Spleen (tissue), 11 donors: ENCODE measurements at regions not wholly inside any gene's neighbourhood (a gene's known extent, or its start where the extent isn't known, plus 50 kb on each side); places are given as distances from the start of the nearest gene placed in this dataset.

Experiments used
- DNase-seq: peaks from one replicate; pipeline ENCODE4 v3.0.0-alpha.2; 2020
- H3K27ac ChIP-seq, 8 donors: fragments of 200-600 bp; sonication (generic) in 7 of 8; 1 replicate in 4 of 8; 2 replicates in 4 of 8; pipeline versions ENCODE4 v1.5.0 to v1.8.0; 2016 to 2021; ENCODE audit warnings: inconsistent platforms in 4 of 8, mild to moderate bottlenecking in 4 of 8, moderate library complexity in 1 of 8
- H3K27me3 ChIP-seq, 7 donors: fragments of 200-600 bp; sonication (generic) in 6 of 7; replicated peaks in 1 of 7; 1 replicate in 4 of 7; 2 replicates in 3 of 7; pipeline versions ENCODE4 v1.5.0 to v1.8.0; 2016 to 2021; ENCODE audit warnings: inconsistent platforms in 3 of 7, mild to moderate bottlenecking in 1 of 7
- H3K36me3 ChIP-seq, 6 donors: fragments of 200-600 bp; sonication (generic) in 5 of 6; 1 replicate in 4 of 6; 2 replicates in 2 of 6; pipeline versions ENCODE4 v1.5.0 to v1.8.0; 2016 to 2021; ENCODE audit warnings: inconsistent platforms in 2 of 6
- H3K4me1 ChIP-seq, 6 donors: fragments of 200-600 bp; sonication (generic) in 5 of 6; 1 replicate in 3 of 6; 2 replicates in 3 of 6; pipeline versions ENCODE4 v1.5.0 to v1.8.0; 2016 to 2021; ENCODE audit warnings: inconsistent platforms in 3 of 6
- H3K4me3 ChIP-seq, 8 donors: fragments of 200-600 bp; sonication (generic) in 7 of 8; 1 replicate in 4 of 8; 2 replicates in 4 of 8; pipeline versions ENCODE4 v1.5.0 to v1.8.0; 2016 to 2021; ENCODE audit warnings: inconsistent platforms in 4 of 8, mild to moderate bottlenecking in 4 of 8, moderate library complexity in 2 of 8
- H3K9me3 ChIP-seq, 8 donors: fragments of 200-600 bp; sonication (generic) in 7 of 8; 1 replicate in 4 of 8; 2 replicates in 4 of 8; pipeline versions ENCODE4 v1.5.0 to v1.8.0; 2016 to 2021; ENCODE audit warnings: inconsistent platforms in 4 of 8
- POLR2A ChIP-seq, 3 donors: fragments of 450-650 bp; IDR thresholded peaks; one replicate each; pipeline ENCODE4 v1.5.1; 2017; ENCODE audit warnings: antibody characterized with exemption in 3 of 3, mild to moderate bottlenecking in 1 of 3
- POLR2AphosphoS5 ChIP-seq, 3 donors: sonication (generic); formaldehyde crosslinking; IDR thresholded peaks; one replicate each; pipeline ENCODE4 v1.5.1; 2017; ENCODE audit warnings: antibody characterized with exemption in 3 of 3
- WGBS, 5 donors: extraction: QIAGEN DNeasy Blood & Tissue Kit in 3 of 5; methylation state at CpG; one replicate each; pipeline versions ENCODE4 v1.1.5 to v1.1.7; 2013 to 2018; 5-methylcytosine and 5-hydroxymethylcytosine counted together
- intact Hi-C: fragments of 100-400 bp; cut with DNase I; formaldehyde crosslinking; loops from one replicate; pipeline ENCODE4 v1.15.0; 2023; ENCODE audit warnings: low total_unique reads
- TF ChIP-seq, protein P1 (sequence below), 11 experiments: fragments of 200-600 bp in 7 of 11; fragments of 450-650 bp in 4 of 11; sonication (generic) in 4 of 11; IDR thresholded peaks in 8 of 11; conservative IDR thresholded peaks in 3 of 11; 1 replicate in 7 of 11; 2 replicates in 4 of 11; pipeline versions ENCODE4 v1.4.0 to v1.8.0; 2016 to 2021; ENCODE audit warnings: antibody characterized with exemption in 11 of 11, inconsistent platforms in 4 of 11, mild to moderate bottlenecking in 1 of 11
- donor health status: healthy with polysubstance abuse.
- donor health status: DM: no; HTN: no; CAD: no; lungs with moderate emphysema.
- donor health status: DM: no; HTN: no; CAD: no.
- donor health status: Bipolar disorder and iron deficiency.
- donor health status: healthy.
- donor health status: DM: no; HTN: no; CAD: no.
- donor health status: DM: yes; HTN: yes; CAD: no.

- H3K4me3 ChIP-seq = no peak overlapping the region
- no peaks in the 10 kb centered on the region for H3K36me3 ChIP-seq
- DNase-seq = no peak
- intact Hi-C loops = no loop called here
- H3K9me3 ChIP-seq = no peaks in the 10 kb centered on the region
- 78 to 97% (median 87%) methylated on average over 2 of the region's 2 CpGs for WGBS, 5 donors
- H3K27ac ChIP-seq = no peak overlapping the region
- TF ChIP-seq POLR2A (IDR thresholded peaks at IDR 0.05) (no peak), POLR2AphosphoS5 (IDR thresholded peaks at IDR 0.05) (no peak)
- TF ChIP-seq, protein P1, sequence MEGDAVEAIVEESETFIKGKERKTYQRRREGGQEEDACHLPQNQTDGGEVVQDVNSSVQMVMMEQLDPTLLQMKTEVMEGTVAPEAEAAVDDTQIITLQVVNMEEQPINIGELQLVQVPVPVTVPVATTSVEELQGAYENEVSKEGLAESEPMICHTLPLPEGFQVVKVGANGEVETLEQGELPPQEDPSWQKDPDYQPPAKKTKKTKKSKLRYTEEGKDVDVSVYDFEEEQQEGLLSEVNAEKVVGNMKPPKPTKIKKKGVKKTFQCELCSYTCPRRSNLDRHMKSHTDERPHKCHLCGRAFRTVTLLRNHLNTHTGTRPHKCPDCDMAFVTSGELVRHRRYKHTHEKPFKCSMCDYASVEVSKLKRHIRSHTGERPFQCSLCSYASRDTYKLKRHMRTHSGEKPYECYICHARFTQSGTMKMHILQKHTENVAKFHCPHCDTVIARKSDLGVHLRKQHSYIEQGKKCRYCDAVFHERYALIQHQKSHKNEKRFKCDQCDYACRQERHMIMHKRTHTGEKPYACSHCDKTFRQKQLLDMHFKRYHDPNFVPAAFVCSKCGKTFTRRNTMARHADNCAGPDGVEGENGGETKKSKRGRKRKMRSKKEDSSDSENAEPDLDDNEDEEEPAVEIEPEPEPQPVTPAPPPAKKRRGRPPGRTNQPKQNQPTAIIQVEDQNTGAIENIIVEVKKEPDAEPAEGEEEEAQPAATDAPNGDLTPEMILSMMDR (IDR thresholded peaks at IDR 0.05 in 8 of 11, conservative IDR thresholded peaks at IDR 0.05 in 3 of 11) = no peak
- H3K4me1 ChIP-seq = no peaks in the 10 kb centered on the region
- H3K27me3 ChIP-seq = peaks cover 0 to 3% (median 0%) of the 10 kb centered on the region in 7 donors
Observed at GRCh38 chr3:124101643-124102042, 109.7 kb upstream of the ROPN1 start.

DNA sequence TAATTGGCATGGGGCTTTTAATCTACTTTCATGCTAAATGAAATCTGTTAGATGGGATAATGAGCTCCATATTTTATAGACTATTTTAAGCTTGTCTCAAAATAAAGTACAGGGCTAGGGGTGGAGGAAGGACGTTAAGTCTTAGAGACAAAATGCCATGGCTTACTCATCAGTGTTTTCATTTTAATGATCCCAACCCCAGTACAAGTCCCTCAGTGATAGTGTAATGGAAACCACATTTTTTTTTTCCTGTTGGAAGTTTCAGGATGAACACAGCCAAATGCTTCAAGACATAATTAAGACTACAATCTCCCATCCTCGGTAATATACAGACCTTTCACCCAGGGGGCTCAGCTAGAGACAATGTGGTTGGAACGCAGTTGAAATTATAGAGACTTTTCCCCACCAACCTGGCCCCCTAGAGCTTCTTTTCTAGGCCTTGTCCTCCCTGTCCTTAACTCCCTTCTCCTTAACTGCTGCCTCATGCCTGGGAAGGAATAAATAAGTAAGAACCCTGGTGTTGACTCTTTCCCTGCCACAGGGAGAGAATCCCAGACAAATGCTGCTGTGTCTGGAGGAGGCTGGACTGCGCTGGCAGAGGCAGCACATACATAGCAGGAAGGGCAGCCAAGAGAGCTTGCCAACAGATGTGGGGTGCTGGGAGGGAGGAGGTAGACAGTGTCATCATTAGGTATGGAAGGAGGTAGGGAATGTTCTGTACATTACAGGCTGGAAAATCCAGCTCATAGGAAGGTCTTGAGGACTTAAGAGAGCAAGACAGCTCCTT is 115.4 kb upstream of the ROPN1 start:
- Histone ChIP-seq H3K4me1 (no peaks in the 10 kb centered on the region), H3K9me3 (no peaks in the 10 kb centered on the region), H3K36me3 (no peaks in the 10 kb centered on the region), H3K4me3 (no peak overlapping the region), H3K27ac (no peak overlapping the region), H3K27me3 (no peaks in the 10 kb centered on the region)
- DNase-seq = no peak
- TF ChIP-seq, protein P1 (IDR thresholded peaks at IDR 0.05 in 8 of 11, conservative IDR thresholded peaks at IDR 0.05 in 3 of 11) = no peak
- TF ChIP-seq POLR2A (IDR thresholded peaks at IDR 0.05) (no peak), POLR2AphosphoS5 (IDR thresholded peaks at IDR 0.05) (no peak)
- intact Hi-C loops = no loop called here
- 72 to 84% (median 78%) methylated on average over 4 of the region's 4 CpGs for WGBS, 5 donors

GRCh38 chr3:124108446-124108845 is 116.5 kb upstream of the ROPN1 start:
- intact Hi-C loops = no loop called here
- H3K9me3 ChIP-seq = no peaks in the 10 kb centered on the region
- H3K36me3 ChIP-seq = no peaks in the 10 kb centered on the region
- no peak for DNase-seq
- H3K4me3 ChIP-seq = no peak overlapping the region
- H3K27me3 ChIP-seq = no peaks in the 10 kb centered on the region
- no peak for TF ChIP-seq POLR2A (IDR thresholded peaks at IDR 0.05)
- TF ChIP-seq POLR2AphosphoS5 (IDR thresholded peaks at IDR 0.05) = no peak
- TF ChIP-seq, protein P1 (IDR thresholded peaks at IDR 0.05 in 8 of 11, conservative IDR thresholded peaks at IDR 0.05 in 3 of 11) = no peak
- no peak overlapping the region for H3K27ac ChIP-seq
- H3K4me1 ChIP-seq = no peaks in the 10 kb centered on the region
- WGBS, 5 donors = 68 to 90% (median 74%) methylated on average over 1 of the region's 1 CpG

DNA sequence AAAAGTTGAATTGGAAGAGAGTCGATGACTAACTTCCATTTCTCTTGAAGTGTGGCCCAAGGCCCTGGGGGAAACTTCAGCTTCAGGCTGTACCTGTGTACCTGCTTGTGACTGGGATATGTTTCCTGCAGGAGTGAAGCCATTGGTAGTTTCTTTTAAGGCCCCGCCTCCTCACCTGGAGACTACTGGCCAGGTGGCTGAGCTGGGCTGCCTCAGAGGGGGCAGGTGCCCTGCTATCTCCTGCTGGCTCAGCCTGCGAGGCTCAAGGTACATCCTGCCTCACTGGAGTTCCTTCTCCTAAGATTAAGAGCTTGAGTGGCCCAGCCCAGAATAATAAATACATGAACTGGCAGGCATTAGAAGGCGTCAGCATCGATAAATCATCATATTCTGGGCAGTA is 121.6 kb upstream of the ROPN1 start:
- intact Hi-C loops = no loop called here
- 82 to 98% (median 94%) methylated on average over 5 of the region's 5 CpGs for WGBS, 5 donors
- DNase-seq = no peak

More for the DNA sequence above, 121.6 kb upstream of the ROPN1 start:
- no peak overlapping the region for H3K27ac ChIP-seq
- H3K4me1 ChIP-seq = peaks cover 2 to 30% (median 9%) of the 10 kb centered on the region in 6 donors
- H3K4me3 ChIP-seq = no peak overlapping the region
- no peak for TF ChIP-seq POLR2A (IDR thresholded peaks at IDR 0.05)
- TF ChIP-seq POLR2AphosphoS5 (IDR thresholded peaks at IDR 0.05) = no peak
- TF ChIP-seq, protein P1 (IDR thresholded peaks at IDR 0.05 in 8 of 11, conservative IDR thresholded peaks at IDR 0.05 in 3 of 11) = no peak
- H3K9me3 ChIP-seq = no peaks in the 10 kb centered on the region
- H3K36me3 ChIP-seq = no peaks in the 10 kb centered on the region
- no peaks in the 10 kb centered on the region for H3K27me3 ChIP-seq
